IMR-90 (cell line): ENCODE measurements at regions not wholly inside any gene's neighbourhood (a gene's known extent, or its start where the extent isn't known, plus 50 kb on each side); places are given as distances from the start of the nearest gene placed in this dataset.
A peak's percentile ranks its signal among the peaks of the same experiment; 100 is the strongest.

ENCODE experiments used
- ATAC-seq: fragments of 200-7000 bp; cut with Tn5 transposase; 2 replicates; pipeline ENCODE4 v1.9.1; 2020; ENCODE audit warnings: low read depth, mild to moderate bottlenecking, moderate library complexity
- BruUV-seq: library from RNA; stranded (reverse); fragments of 400-500 nt; replicated peaks from 2 replicates; lab custom pipeline; 2021; lab: Mats Ljungman, UMichigan
- CTCF ChIA-PET: fragments of 300-600 bp; formaldehyde crosslinking; extraction: SDS; loops from one replicate; lab custom pipeline; 2021; ENCODE audit warnings: antibody characterized with exemption; lab: Yijun Ruan, JAX
- POLR2A ChIA-PET: fragments of 300-600 bp; sonication (Branson Sonifier 250); formaldehyde crosslinking; loops from one replicate; lab custom pipeline; 2022; ENCODE audit warnings: antibody characterized with exemption; ENCODE audit not compliant: unreplicated experiment; lab: Charles Lee
- DNase-seq: peaks from one replicate; pipeline ENCODE4 v3.0.0; 2013
- H2AFZ ChIP-seq: replicated peaks from 2 replicates; pipeline ENCODE3; 2013; ENCODE audit warnings: low read length, mild to moderate bottlenecking; ENCODE audit not compliant: poor library complexity
- H2AK5ac ChIP-seq: 2 replicates; pipeline ENCODE4 v1.6.1; 2013; ENCODE audit warnings: low read depth, low read length, inconsistent platforms
- H2AK9ac ChIP-seq: replicated peaks from 2 replicates; pipeline ENCODE3; 2013; ENCODE audit warnings: mild to moderate bottlenecking, low read depth, low read length, moderate library complexity; ENCODE audit not compliant: poor library complexity
- H2BK120ac ChIP-seq: 2 replicates; pipeline ENCODE4 v1.6.1; 2013; ENCODE audit warnings: low read depth, low read length, inconsistent platforms
- H2BK15ac ChIP-seq: 3 replicates; pipeline ENCODE4 v1.6.1; 2013; ENCODE audit warnings: low read depth, low read length, inconsistent platforms
- H2BK20ac ChIP-seq: 2 replicates; pipeline ENCODE4 v1.6.1; 2013; ENCODE audit warnings: low read depth, mild to moderate bottlenecking, inconsistent platforms, low read length, moderate library complexity
- H2BK5ac ChIP-seq: 2 replicates; pipeline ENCODE4 v1.6.1; 2013; ENCODE audit warnings: mild to moderate bottlenecking, low read depth, low read length, inconsistent platforms; ENCODE audit not compliant: poor library complexity, severe bottlenecking
- H3K14ac ChIP-seq: replicated peaks from 2 replicates; pipeline ENCODE4 v1.6.1; 2013; ENCODE audit warnings: low read depth, low read length, inconsistent platforms
- H3K18ac ChIP-seq: 2 replicates; pipeline ENCODE4 v1.6.1; 2013; ENCODE audit warnings: low read depth, low read length, control low read depth
- H3K23ac ChIP-seq: 2 replicates; pipeline ENCODE4 v1.6.1; 2013; ENCODE audit warnings: low read depth, low read length, inconsistent platforms
- H3K27ac ChIP-seq: 2 replicates; pipeline ENCODE4 v1.5.1; 2013; ENCODE audit warnings: mild to moderate bottlenecking, control low read depth, low read length; ENCODE audit not compliant: insufficient read depth
- H3K27me3 ChIP-seq: 2 replicates; pipeline ENCODE4 v1.6.1; 2013; ENCODE audit warnings: low read length; ENCODE audit not compliant: control insufficient read depth, insufficient read depth
- H3K36me3 ChIP-seq: 2 replicates; pipeline ENCODE4 v1.6.1; 2013; ENCODE audit warnings: low read length, mixed read lengths; ENCODE audit not compliant: control insufficient read depth, insufficient read depth
- H3K4ac ChIP-seq: 2 replicates; pipeline ENCODE4 v1.6.1; 2013; ENCODE audit warnings: low read depth, low read length, inconsistent platforms
- H3K4me1 ChIP-seq: 2 replicates; pipeline ENCODE4 v1.6.1; 2013; ENCODE audit warnings: low read length, mixed read lengths; ENCODE audit not compliant: control insufficient read depth, insufficient read depth
- H3K4me2 ChIP-seq: 2 replicates; pipeline ENCODE4 v1.6.1; 2013; ENCODE audit warnings: low read depth, mild to moderate bottlenecking, control low read depth, low read length, moderate library complexity
- H3K4me3 ChIP-seq: 2 replicates; pipeline ENCODE4 v1.5.1; 2013; ENCODE audit warnings: low read depth, mild to moderate bottlenecking, control low read depth, low read length, moderate library complexity; ENCODE audit not compliant: insufficient read depth
- H3K56ac ChIP-seq: 2 replicates; pipeline ENCODE4 v1.6.1; 2013; ENCODE audit warnings: low read length, inconsistent platforms; ENCODE audit not compliant: insufficient read depth; ENCODE audit errors: extremely low read depth
- H3K79me1 ChIP-seq, 2 experiments: 2 replicates each; pipeline ENCODE4 v1.6.1; 2013; ENCODE audit warnings: low read length in 2 of 2, inconsistent platforms in 1 of 2, low read depth in 1 of 2
- H3K9ac ChIP-seq: 2 replicates; pipeline ENCODE4 v1.6.1; 2013; ENCODE audit warnings: low read depth, low read length, control low read depth
- H3K9me1 ChIP-seq: 2 replicates; pipeline ENCODE4 v1.6.1; 2013; ENCODE audit warnings: low read length, inconsistent platforms; ENCODE audit not compliant: insufficient read depth
- H3K9me3 ChIP-seq: 2 replicates; pipeline ENCODE4 v1.6.1; 2013; ENCODE audit warnings: low read length; ENCODE audit not compliant: control insufficient read depth, insufficient read depth
- H4K20me1 ChIP-seq: 2 replicates; pipeline ENCODE4 v1.6.1; 2013; ENCODE audit warnings: low read length, inconsistent platforms; ENCODE audit not compliant: insufficient read depth
- H4K5ac ChIP-seq: 2 replicates; pipeline ENCODE4 v1.6.1; 2013; ENCODE audit warnings: mild to moderate bottlenecking, low read depth, low read length, control low read depth
- H4K8ac ChIP-seq, 2 experiments: 2 replicates each; pipeline ENCODE4 v1.6.1; 2013; ENCODE audit warnings: low read depth in 2 of 2, low read length in 2 of 2, control low read depth in 1 of 2, inconsistent platforms in 1 of 2
- H4K91ac ChIP-seq: 2 replicates; pipeline ENCODE4 v1.6.1; 2013; ENCODE audit warnings: low read depth, low read length, inconsistent platforms; ENCODE audit not compliant: insufficient read depth
- BHLHE40 ChIP-seq: fragments of 150-350 bp; IDR thresholded peaks from 2 replicates; pipeline ENCODE4 v1.6.1; 2016; ENCODE audit warnings: mild to moderate bottlenecking, low read depth, low read length
- CEBPB ChIP-seq: IDR thresholded peaks from 2 replicates; pipeline ENCODE4 v1.6.1; 2012; ENCODE audit warnings: low read depth, low read length, improper control_type of control experiment
- CHD1 ChIP-seq: IDR thresholded peaks from 2 replicates; pipeline ENCODE4 v1.6.1; 2012; ENCODE audit warnings: low read depth, low read length, improper control_type of control experiment
- FOS ChIP-seq: fragments of 150-350 bp; IDR thresholded peaks from 2 replicates; pipeline ENCODE4 v1.6.1; 2016; ENCODE audit warnings: low read depth, low read length
- MAFK ChIP-seq: IDR thresholded peaks from 2 replicates; pipeline ENCODE4 v1.6.1; 2012; ENCODE audit warnings: low read depth, low read length, improper control_type of control experiment
- MAZ ChIP-seq: IDR thresholded peaks from 2 replicates; pipeline ENCODE4 v1.6.1; 2012; ENCODE audit warnings: low read depth, mild to moderate bottlenecking, low read length, improper control_type of control experiment, moderate library complexity, borderline replicate concordance
- MXI1 ChIP-seq: IDR thresholded peaks from 2 replicates; pipeline ENCODE4 v1.6.1; 2012; ENCODE audit warnings: low read depth, mild to moderate bottlenecking, low read length, moderate library complexity, borderline replicate concordance
- NFE2L2 ChIP-seq: fragments of 150-350 bp; IDR thresholded peaks from 2 replicates; pipeline ENCODE4 v1.6.1; 2016; ENCODE audit warnings: low read depth, mild to moderate bottlenecking, low read length
- POLR2A ChIP-seq: IDR thresholded peaks from 2 replicates; pipeline ENCODE4 v1.6.1; 2012; ENCODE audit warnings: mild to moderate bottlenecking, low read depth, low read length
- RAD21 ChIP-seq: IDR thresholded peaks from 2 replicates; pipeline ENCODE4 v1.6.1; 2012; ENCODE audit warnings: low read length, improper control_type of control experiment
- RCOR1 ChIP-seq: IDR thresholded peaks from 2 replicates; pipeline ENCODE4 v1.6.1; 2012; ENCODE audit warnings: mild to moderate bottlenecking, low read length, improper control_type of control experiment; ENCODE audit not compliant: insufficient replicate concordance
- RFX5 ChIP-seq: IDR thresholded peaks from 2 replicates; pipeline ENCODE4 v1.8.0; 2012; ENCODE audit warnings: low read depth, mild to moderate bottlenecking, low read length, moderate library complexity
- SMC3 ChIP-seq: fragments of 150-350 bp; IDR thresholded peaks from 2 replicates; pipeline ENCODE4 v1.6.1; 2016; ENCODE audit warnings: low read depth, mild to moderate bottlenecking, antibody characterized with exemption, low read length, moderate library complexity
- WGBS, 2 experiments: methylation state at CpG; one replicate each; pipeline versions ENCODE4 v1.1.5 to v1.1.7; 2013; ENCODE audit warnings: missing lambda C conversion rate in 2 of 2; ENCODE audit not compliant: insufficient read length in 1 of 2; ENCODE audit errors: extremely low coverage in 2 of 2; 5-methylcytosine and 5-hydroxymethylcytosine counted together
- dilution Hi-C: fragments of 300-500 bp; cut with HindIII; formaldehyde crosslinking; loops from one replicate; pipeline ENCODE4 v1.14.3; 2018; ENCODE audit warnings: low sequenced_read_pairs; ENCODE audit not compliant: unreplicated experiment
- in situ Hi-C: fragments of 300-500 bp; cut with MboI; formaldehyde crosslinking; loops from 3 replicates; pipeline ENCODE4 v1.14.3; 2019; ENCODE audit warnings: low sequenced_read_pairs, inconsistent platforms, mixed read lengths
- intact Hi-C: fragments of 100-400 bp; cut with micrococcal nuclease; formaldehyde crosslinking; loops from 2 replicates; pipeline ENCODE4 v1.10.0; 2022
- TF ChIP-seq, protein P1 (sequence below): fragments of 150-350 bp; IDR thresholded peaks from 2 replicates; pipeline ENCODE4 v1.6.1; 2017; ENCODE audit warnings: mild to moderate bottlenecking, antibody characterized with exemption, low read length, low read depth
- TF ChIP-seq, protein P2 (sequence below): conservative IDR thresholded peaks from 2 replicates; pipeline ENCODE4 v1.5.1; 2012; ENCODE audit warnings: mild to moderate bottlenecking, low read depth, low read length, improper control_type of control experiment
- TF ChIP-seq, protein P3 (sequence below): fragments of 150-350 bp; IDR thresholded peaks from 2 replicates; pipeline ENCODE4 v1.6.1; 2016; ENCODE audit warnings: low read depth, mild to moderate bottlenecking, low read length, moderate library complexity, borderline replicate concordance

DNA sequence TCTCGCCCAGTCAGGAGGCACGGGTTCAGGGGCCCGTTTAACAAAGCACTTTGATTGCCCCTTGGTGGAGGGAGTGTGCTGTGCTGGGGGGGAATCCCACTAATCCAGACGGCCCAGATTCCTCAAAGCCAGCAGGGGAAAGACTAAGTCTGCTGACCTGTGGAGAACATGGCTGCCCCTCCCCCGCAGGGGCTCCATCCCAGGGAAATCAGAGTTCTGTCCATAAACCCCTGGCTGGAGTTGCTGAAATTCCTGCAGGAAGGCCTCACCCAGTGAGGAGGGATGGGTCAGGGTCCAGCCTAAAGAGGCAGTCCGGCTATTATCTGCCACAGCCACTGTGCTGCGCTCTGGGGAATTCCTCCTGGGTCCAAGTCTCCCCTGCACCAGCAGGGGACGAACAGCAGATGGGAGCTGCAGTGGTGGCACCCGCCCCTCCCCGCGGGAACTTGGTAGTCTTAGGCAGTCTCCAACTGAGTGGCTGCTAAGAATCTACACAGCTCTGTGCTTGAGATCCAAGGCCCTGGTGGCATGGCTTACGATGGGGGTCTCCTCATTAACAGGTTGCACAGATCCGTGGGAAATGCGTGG lies 174.0 kb upstream of the DAB2 start:
- Histone ChIP-seq H2AK9ac (peak overlapping the region; percentile 28), H3K56ac (no peak overlapping the region), H3K9ac (no peak overlapping the region), H4K5ac (no peak overlapping the region), H3K23ac (no peak overlapping the region), H3K4me1 (no peaks in the 10 kb centered on the region), H2AFZ (peak overlapping the region; percentile 14), H3K27me3 (no peaks in the 10 kb centered on the region; the same call in 1 of the 2 replicates), H2BK5ac (no peak overlapping the region), H4K20me1 (no peaks in the 10 kb centered on the region; the same call in 1 of the 2 replicates), H3K14ac (no peak overlapping the region), H3K9me3 (no peaks in the 10 kb centered on the region), H3K4me3 (no peak overlapping the region), H3K36me3 (no peaks in the 10 kb centered on the region), H3K79me1 (no peaks in the 10 kb centered on the region), H3K18ac (no peak overlapping the region), H3K27ac (no peak overlapping the region), H4K91ac (no peak overlapping the region), H3K4me2 (no peak overlapping the region), H2BK15ac (no peak overlapping the region), H2BK20ac (no peak overlapping the region), H4K8ac (no peak overlapping the region), H3K4ac (no peak overlapping the region), H2BK120ac (no peak overlapping the region), H2AK5ac (no peak overlapping the region), H3K9me1 (no peaks in the 10 kb centered on the region)
- ChIA-PET POLR2A (no interaction called here), CTCF (interaction anchor here (0.5 to 1.3 kb wide), 3 partner anchors 18 to 115 kb away, joined by 3 to 5 read pairs (median 5); no protein-coding TSS in a partner anchor)
- BruUV-seq, result no TSS peak
- dilution Hi-C loops, result no loop called here
- DNase-seq (no peak), ATAC-seq (no peak)
- WGBS, 2 experiments, result 87% methylated on average over 3 of the region's 14 CpGs; no CpG with 5 or more reads in 1 of the 2 experiments
- intact Hi-C loops, result no loop called here
- TF ChIP-seq MAZ (no peak), RFX5 (no peak), MAFK (no peak), MXI1 (no peak), BHLHE40 (no peak), POLR2A (no peak), NFE2L2 (no peak), RCOR1 (no peak), CHD1 (no peak), CEBPB (no peak), SMC3 (no peak), FOS (no peak), RAD21 (no peak)
- TF ChIP-seq, protein P1, sequence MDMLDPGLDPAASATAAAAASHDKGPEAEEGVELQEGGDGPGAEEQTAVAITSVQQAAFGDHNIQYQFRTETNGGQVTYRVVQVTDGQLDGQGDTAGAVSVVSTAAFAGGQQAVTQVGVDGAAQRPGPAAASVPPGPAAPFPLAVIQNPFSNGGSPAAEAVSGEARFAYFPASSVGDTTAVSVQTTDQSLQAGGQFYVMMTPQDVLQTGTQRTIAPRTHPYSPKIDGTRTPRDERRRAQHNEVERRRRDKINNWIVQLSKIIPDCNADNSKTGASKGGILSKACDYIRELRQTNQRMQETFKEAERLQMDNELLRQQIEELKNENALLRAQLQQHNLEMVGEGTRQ, result no peak
- TF ChIP-seq, protein P2, sequence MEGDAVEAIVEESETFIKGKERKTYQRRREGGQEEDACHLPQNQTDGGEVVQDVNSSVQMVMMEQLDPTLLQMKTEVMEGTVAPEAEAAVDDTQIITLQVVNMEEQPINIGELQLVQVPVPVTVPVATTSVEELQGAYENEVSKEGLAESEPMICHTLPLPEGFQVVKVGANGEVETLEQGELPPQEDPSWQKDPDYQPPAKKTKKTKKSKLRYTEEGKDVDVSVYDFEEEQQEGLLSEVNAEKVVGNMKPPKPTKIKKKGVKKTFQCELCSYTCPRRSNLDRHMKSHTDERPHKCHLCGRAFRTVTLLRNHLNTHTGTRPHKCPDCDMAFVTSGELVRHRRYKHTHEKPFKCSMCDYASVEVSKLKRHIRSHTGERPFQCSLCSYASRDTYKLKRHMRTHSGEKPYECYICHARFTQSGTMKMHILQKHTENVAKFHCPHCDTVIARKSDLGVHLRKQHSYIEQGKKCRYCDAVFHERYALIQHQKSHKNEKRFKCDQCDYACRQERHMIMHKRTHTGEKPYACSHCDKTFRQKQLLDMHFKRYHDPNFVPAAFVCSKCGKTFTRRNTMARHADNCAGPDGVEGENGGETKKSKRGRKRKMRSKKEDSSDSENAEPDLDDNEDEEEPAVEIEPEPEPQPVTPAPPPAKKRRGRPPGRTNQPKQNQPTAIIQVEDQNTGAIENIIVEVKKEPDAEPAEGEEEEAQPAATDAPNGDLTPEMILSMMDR, result no peak
- TF ChIP-seq, protein P3, sequence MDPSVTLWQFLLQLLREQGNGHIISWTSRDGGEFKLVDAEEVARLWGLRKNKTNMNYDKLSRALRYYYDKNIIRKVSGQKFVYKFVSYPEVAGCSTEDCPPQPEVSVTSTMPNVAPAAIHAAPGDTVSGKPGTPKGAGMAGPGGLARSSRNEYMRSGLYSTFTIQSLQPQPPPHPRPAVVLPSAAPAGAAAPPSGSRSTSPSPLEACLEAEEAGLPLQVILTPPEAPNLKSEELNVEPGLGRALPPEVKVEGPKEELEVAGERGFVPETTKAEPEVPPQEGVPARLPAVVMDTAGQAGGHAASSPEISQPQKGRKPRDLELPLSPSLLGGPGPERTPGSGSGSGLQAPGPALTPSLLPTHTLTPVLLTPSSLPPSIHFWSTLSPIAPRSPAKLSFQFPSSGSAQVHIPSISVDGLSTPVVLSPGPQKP, result no peak
- in situ Hi-C loops, result no loop called here
